ENCODE measurements at regions not wholly inside any gene's neighbourhood (a gene's known extent, or its start where the extent isn't known, plus 50 kb on each side); places are given as distances from the start of the nearest gene placed in this dataset.
"Not testable (repeated sequence)": the region's sequence is repeated elsewhere in the genome, so short reads cannot be mapped to it uniquely, and the experiment has no call there.

- DNase-seq: no peak
Measured at GRCh38 chr1:29396438-29397255, 160.3 kb downstream of the PTPRU start.

- no peak for DNase-seq
Measured at GRCh38 chr1:29395736-29396437, 159.6 kb downstream of the PTPRU start.

GRCh38 chr1:29394521-29395225, 158.4 kb downstream of the PTPRU start:
- no peak for DNase-seq

DNA sequence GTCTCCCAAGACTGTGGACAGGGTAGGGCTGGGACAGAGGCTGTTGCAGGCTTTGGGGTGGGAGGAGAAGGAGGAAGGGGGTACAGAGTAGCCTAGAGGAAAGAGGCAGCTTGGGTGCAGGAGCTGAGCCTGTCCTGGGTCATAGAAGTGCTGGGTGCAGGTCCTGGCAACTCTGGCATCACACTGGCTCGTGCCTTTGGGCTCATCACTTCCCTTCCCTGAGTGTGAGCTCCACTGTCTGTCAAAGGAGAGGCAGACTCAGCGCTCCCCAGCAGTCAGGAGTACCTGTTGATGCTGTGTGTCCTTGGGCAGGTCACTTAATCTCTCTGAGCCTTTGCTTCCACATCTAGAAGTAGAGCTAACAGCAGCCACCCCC, 157.1 kb downstream of the PTPRU start:
- DNase-seq: no peak

DNA sequence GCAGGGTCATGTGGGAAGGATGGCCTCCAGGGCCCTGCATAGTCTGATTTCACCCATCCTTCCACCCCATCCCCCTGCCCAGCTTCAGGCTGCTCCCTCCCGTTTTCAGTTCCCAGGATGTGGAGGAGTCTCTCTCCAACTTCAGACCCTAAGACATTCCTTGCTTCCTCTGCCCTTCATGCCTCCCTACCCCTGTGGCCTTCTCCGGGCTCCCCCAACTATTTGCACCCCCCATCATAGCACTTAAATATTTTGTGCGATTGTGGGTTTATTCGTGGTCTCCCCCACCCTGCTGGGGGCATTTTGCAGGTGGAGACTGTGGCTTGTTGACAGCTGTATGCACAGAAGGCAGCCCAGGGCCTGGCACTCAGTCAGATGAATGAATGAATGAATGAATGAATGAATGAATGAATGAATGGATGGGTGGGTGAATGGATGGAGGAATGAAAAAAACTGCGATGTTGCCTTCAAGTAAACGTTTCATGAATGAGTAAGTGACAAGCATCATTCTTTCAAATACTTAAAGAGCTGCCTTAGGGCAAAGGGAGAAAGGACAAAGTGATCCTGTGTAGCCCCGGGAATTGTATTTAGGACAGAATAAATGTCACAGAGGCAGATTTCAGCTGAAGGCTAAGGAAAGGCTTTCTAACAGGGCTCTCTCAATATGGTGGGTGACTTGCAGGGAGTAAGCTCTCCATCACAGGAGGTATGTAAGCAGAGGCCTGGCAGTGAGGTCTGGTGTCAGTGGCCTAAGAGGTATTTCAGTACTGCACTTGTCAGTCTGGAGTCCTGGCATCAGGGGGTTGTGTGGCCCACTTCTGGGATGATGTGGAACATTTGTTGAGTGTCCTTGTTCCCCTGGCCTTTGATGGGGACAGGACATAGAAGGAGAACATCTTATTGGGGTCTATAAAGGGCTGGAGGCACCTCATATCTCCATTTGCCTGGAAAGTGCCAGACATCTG, 156.4 kb downstream of the PTPRU start:
- no peak for DNase-seq

DNA sequence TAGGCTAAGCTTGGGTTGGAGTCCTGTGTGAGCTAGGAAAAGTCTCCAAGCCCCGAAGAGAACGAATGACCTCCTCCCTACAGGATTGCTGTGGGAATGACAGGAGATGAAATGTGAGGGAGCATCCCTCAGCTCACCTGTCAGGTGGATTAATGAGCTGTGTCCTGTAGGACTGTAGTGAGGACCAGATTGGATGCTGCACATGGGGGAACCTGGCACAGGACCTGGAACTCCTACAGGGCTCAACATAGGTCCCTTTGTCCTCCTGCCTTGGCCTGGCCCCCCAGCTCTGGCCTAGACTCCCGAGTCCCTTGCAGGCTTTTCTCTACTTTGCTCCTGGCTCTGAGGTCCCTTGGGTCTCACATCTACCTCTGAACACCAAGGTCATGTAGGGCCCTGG, 155.7 kb downstream of the PTPRU start:
- no peak for DNase-seq

- DNase-seq: no peak
Measured at GRCh38 chr1:29391362-29391880, 155.1 kb downstream of the PTPRU start.

- no peak for DNase-seq
Measured at GRCh38 chr1:29390491-29391361, 154.4 kb downstream of the PTPRU start.

DNA sequence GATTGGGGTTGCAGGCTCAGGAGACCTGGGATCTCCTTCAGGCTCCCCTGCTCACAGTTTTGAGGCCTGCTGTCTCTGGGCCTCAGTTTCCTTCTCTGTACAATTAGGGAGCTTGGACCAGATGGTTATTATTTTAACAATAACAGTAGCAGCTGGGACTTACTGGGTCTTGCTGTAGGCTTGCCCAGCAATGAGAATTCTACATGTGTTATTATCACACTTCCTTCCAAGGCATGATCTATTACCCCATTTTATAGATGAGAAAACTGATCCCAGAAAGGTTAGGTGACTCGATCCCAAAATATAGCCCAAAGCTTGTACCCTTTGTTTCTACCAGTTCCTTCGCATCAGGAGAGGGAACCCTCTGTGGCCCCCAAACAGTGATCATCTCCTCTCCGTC, 153.8 kb downstream of the PTPRU start:
- no peak for DNase-seq

- no peak for DNase-seq
Measured at GRCh38 chr1:29389533-29390041, 153.3 kb downstream of the PTPRU start.

DNA sequence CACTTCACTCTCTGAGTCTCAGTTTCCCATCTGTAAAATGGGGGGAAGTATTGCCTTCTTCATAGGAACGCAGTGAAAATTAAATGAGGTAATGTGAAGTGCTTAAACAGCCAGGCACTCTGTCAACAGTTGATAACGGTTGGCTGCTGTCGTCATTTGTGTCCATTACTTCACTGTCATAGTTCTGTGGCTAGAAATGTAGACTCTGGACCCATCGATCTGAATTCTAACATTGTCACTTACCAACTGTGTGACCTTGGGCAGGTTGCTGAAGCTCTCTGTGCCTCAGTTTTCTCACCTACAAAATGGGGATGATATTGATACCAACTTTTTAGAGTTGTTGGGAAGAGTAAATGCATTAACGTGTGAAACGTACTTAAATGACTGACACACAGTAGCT, 152.6 kb downstream of the PTPRU start:
- no peak for DNase-seq

DNA sequence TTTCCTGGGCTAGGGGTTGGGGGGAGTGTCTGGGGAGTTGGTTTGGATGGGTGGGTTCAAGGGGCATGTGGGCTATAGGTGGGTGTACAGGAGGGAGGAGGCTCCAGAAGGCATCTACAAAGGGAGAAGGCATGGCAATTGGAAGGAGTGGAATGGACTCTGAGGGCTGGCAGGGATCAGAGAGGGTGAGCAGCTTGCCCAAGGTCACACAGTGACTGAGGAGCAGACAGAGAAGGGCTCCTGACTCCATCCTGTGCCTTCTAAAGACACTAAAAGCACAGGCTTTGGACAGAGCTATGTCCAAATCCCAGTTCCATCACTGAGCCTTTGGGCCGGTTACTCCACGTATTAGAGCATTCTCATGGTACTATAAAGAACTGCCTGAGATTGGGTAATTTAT, 151.8 kb downstream of the PTPRU start:
- DNase-seq: no peak

- no peak for DNase-seq
Measured at GRCh38 chr1:29387210-29387609, 150.9 kb downstream of the PTPRU start.

DNA sequence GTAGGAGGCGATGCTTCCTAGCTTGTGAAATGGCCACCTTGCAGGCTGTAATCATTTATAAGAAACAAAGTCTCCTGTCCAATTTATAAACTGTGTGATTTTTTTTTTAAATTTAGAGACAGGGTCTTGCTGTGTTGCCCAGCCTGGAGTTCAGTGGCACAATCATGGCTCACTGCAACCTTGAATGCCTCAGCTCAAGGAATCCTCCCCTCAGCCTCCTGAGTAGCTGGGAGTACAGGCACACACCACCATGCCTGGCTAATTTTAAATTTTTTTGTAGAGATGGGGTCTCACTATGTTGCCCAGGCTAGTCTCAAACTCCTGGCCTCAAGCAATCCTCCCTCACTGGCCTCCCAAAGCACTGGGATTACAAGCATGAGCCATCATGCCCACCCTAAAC, 150.1 kb downstream of the PTPRU start:
- not testable (repeated sequence) for DNase-seq

DNA sequence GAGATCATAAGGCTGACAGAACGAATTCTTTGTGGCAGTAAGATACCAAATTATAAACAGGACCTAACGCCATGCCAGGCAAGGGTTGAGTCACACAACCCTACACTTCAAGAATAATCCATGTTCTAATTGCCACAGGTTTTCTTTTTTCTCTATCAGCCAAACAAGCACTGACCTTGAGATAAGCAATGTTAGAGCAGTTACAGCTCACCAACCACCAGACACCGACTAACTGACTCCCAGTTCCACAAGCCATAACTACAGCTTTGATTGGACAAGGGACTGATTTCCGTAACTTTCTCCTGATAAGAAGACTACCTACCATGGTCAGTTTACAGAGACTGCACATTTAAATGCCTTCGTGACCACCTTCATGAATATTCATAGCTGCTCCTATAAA, 149.6 kb downstream of the PTPRU start:
- DNase-seq: no peak

GRCh38 chr1:29384496-29385015, 148.2 kb downstream of the PTPRU start:
- no peak for DNase-seq

DNA sequence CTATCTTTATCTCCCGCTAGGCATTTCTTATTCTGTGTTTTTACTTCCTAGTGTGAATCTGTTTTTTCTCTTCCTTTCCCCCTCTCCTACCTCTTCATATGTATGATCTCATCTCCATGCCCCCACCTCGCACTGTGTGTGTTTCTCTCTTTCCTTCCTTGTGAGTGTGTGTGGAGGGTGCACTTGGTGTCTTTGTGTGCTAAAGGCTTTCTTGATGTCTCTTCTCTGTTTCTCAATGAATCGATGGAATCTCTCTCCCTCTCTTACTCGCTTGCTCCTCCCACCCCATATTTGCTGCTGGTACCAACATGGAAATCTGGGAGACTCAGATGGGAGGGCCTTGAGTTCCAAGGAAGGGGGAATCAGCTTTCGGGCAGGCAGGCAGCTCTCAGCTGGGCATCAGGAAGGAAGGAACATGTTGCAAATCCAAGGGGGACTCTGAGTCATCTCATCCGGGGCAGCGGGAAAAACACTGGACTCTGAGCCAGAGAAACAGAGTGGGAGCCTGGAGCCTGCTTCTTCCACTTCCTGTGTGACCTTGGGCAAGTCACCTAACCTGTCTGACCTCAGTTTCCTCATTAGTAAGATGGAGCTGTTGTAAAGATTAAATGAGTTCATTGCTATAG, 147.5 kb downstream of the PTPRU start:
- DNase-seq: no peak

DNA sequence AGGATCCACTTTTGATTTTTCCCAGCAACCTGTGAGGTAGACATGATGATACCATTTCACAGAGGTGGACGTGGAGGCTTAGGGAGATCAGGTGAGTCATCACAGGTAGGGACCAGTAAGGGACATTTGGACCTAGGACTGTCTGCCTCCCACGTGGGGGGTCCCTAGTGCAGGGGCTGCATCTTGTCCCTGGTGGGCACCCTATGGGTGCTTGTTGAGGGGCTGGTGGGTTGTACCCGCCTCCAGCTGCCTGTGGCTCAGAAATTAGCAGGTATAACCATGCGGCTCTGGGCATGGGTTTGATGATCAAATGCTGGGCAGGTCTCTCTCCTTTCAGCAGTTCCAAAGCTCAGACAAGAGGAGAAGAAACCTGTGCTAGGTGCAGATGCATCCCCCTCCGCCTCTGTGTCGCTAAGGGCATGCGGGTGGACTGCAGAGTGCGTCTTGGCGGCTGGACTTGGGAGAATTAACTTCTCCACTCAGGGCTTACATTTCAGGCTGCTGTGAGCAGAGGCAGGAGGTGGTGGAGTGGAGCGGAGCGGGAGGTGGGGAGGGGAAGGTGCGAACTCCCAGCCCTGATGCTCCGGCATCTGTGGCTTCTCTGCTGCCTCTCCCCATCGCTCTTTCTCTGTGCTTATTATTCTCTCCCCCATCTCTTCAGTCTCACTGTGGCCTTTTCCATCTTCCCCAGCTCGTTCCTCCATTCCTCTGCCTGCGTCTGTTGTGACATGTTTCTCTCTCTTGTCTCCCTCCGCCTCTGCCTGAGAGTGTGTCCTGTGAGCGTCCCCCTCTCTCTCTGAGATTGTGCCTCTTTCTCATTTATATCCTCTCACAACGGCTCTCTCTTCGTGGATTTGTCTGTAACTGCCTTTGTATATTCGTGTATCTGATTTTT, 146.8 kb downstream of the PTPRU start:
- no peak for DNase-seq

DNA sequence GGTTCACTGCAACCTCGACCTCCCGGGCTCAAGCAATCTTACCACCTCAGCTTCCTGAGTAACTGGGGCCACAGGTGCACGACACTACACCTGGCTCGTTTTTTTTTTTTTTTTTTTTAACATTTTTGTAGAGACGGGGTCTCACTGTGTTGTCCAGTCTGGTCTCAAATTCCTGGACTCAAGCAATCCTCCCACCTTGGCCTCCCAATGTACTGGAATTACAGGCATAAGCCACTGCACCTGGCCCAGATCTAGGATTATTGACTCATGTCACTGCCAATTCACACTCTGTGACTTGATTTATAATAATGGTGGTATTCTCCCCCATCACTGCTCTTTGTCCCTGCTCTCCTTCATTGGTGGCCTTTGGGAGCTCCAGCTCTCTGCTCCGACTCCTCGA, 145.1 kb downstream of the PTPRU start:
- no peak for DNase-seq
